Stomach (tissue), 8 donors: ENCODE measurements at regions not wholly inside any gene's neighbourhood (a gene's known extent, or its start where the extent isn't known, plus 50 kb on each side); places are given as distances from the start of the nearest gene placed in this dataset.

Experiments
- DNase-seq, 2 donors: peaks; one replicate each; pipeline versions ENCODE4 v3.0.0 to v3.0.0-alpha.2; 2013 to 2019
- H3K27ac ChIP-seq, 5 donors: fragments of 200-600 bp in 4 of 5; sonication (generic) in 4 of 5; one replicate each; pipeline ENCODE4 v1.5.1; 2013 to 2019; ENCODE audit warnings: mild to moderate bottlenecking in 1 of 5, moderate library complexity in 1 of 5
- H3K27me3 ChIP-seq, 3 donors: fragments of 200-600 bp; sonication (generic); one replicate each; pipeline ENCODE4 v1.5.1; 2017 to 2019; ENCODE audit warnings: mixed run types in 1 of 3
- H3K36me3 ChIP-seq, 4 donors: fragments of 200-600 bp; sonication (generic); 1 replicate in 3 of 4; 2 replicates in 1 of 4; pipeline ENCODE4 v1.5.1; 2016 to 2019
- H3K4me1 ChIP-seq, 4 donors: fragments of 200-600 bp; sonication (generic); one replicate each; pipeline ENCODE4 v1.5.1; 2016 to 2019
- H3K4me3 ChIP-seq, 4 donors: fragments of 200-600 bp; sonication (generic) in 3 of 4; one replicate each; pipeline ENCODE4 v1.5.1; 2016 to 2019; ENCODE audit warnings: mild to moderate bottlenecking in 1 of 4
- H3K9me3 ChIP-seq, 4 donors: fragments of 200-600 bp; sonication (generic); one replicate each; pipeline ENCODE4 v1.5.1; 2016 to 2019
- CTCF ChIP-seq, 7 experiments: fragments of 450-650 bp in 4 of 7; fragments of 200-600 bp in 3 of 7; sonication (generic) in 3 of 7; IDR thresholded peaks; one replicate each; pipeline ENCODE4 v1.5.1; 2016 to 2019; ENCODE audit warnings: antibody characterized with exemption in 7 of 7, control low read depth in 2 of 7, mild to moderate bottlenecking in 1 of 7
- EP300 ChIP-seq: sonication (generic); formaldehyde crosslinking; IDR thresholded peaks from one replicate; pipeline ENCODE4 v1.6.1; 2017; ENCODE audit warnings: antibody characterized with exemption
- POLR2A ChIP-seq, 4 donors: fragments of 450-650 bp; IDR thresholded peaks; one replicate each; pipeline ENCODE4 v1.6.1; 2016; ENCODE audit warnings: antibody characterized with exemption in 4 of 4, control low read depth in 2 of 4, mild to moderate bottlenecking in 1 of 4, moderate library complexity in 1 of 4
- POLR2AphosphoS5 ChIP-seq, 3 donors: sonication (generic); formaldehyde crosslinking; IDR thresholded peaks; one replicate each; pipeline ENCODE4 v1.6.1; 2016; ENCODE audit warnings: antibody characterized with exemption in 3 of 3
- WGBS, 5 donors: extraction: QIAGEN DNeasy Blood & Tissue Kit in 3 of 5; methylation state at CpG; one replicate each; pipeline versions ENCODE4 v1.1.5 to v1.1.7; 2013 to 2018; 5-methylcytosine and 5-hydroxymethylcytosine counted together
- intact Hi-C: fragments of 100-400 bp; cut with DNase I; formaldehyde crosslinking; loops from one replicate; pipeline ENCODE4 v1.15.1; 2023; ENCODE audit warnings: low total_unique reads
- donor health status: healthy with polysubstance abuse.
- donor health status: Bipolar disorder and iron deficiency.
- donor health status: healthy.

GRCh38 chr4:187555174-187555573 lies 440.4 kb upstream of the ZFP42 start:
- intact Hi-C loops = no loop called here
- H3K27ac ChIP-seq = no peak overlapping the region
- H3K4me1 ChIP-seq = no peaks in the 10 kb centered on the region
- no peak for DNase-seq
- H3K9me3 ChIP-seq = peaks cover 0 to 8% (median 3%) of the 10 kb centered on the region in 4 donors
- H3K27me3 ChIP-seq = no peaks in the 10 kb centered on the region
- no peak for TF ChIP-seq CTCF (IDR thresholded peaks at IDR 0.05)
- TF ChIP-seq POLR2A (IDR thresholded peaks at IDR 0.05) = no peak
- no peak for TF ChIP-seq EP300
- no peak for TF ChIP-seq POLR2AphosphoS5 (IDR thresholded peaks at IDR 0.05)
- no peak overlapping the region for H3K4me3 ChIP-seq
- H3K36me3 ChIP-seq = no peaks in the 10 kb centered on the region

GRCh38 chr4:187558391-187558790 lies 437.2 kb upstream of the ZFP42 start:
- H3K27ac ChIP-seq = no peak overlapping the region
- no peaks in the 10 kb centered on the region for H3K27me3 ChIP-seq
- no peaks in the 10 kb centered on the region for H3K4me1 ChIP-seq
- H3K4me3 ChIP-seq = no peak overlapping the region
- H3K9me3 ChIP-seq = peaks cover 0 to 8% (median 3%) of the 10 kb centered on the region in 4 donors
- WGBS, 5 donors = 0 to 37% (median 30%) methylated on average over 1 of the region's 1 CpG
- DNase-seq = no peak
- no peaks in the 10 kb centered on the region for H3K36me3 ChIP-seq
- TF ChIP-seq CTCF (IDR thresholded peaks at IDR 0.05) (no peak), EP300 (no peak), POLR2AphosphoS5 (IDR thresholded peaks at IDR 0.05) (no peak), POLR2A (IDR thresholded peaks at IDR 0.05) (no peak)
- intact Hi-C loops = no loop called here

GRCh38 chr4:187562345-187562744 lies 433.2 kb upstream of the ZFP42 start:
- 80 to 88% (median 82%) methylated on average over 7 of the region's 7 CpGs for WGBS, 5 donors

GRCh38 chr4:187565416-187565815 lies 430.2 kb upstream of the ZFP42 start:
- H3K36me3 ChIP-seq = no peaks in the 10 kb centered on the region
- H3K4me3 ChIP-seq = no peak overlapping the region
- no peak for DNase-seq
- H3K4me1 ChIP-seq = no peaks in the 10 kb centered on the region
- H3K27me3 ChIP-seq = no peaks in the 10 kb centered on the region
- WGBS, 5 donors = 88 to 90% (median 88%) methylated on average over 11 of the region's 11 CpGs
- TF ChIP-seq POLR2A (IDR thresholded peaks at IDR 0.05) (no peak), POLR2AphosphoS5 (IDR thresholded peaks at IDR 0.05) (no peak), CTCF (IDR thresholded peaks at IDR 0.05) (no peak), EP300 (no peak)
- no peaks in the 10 kb centered on the region for H3K9me3 ChIP-seq
- H3K27ac ChIP-seq = no peak overlapping the region
- intact Hi-C loops = no loop called here

More at GRCh38 chr4:187562345-187562744, 433.2 kb upstream of the ZFP42 start:
- Histone ChIP-seq H3K9me3 (peaks cover 0 to 5% (median under 1%) of the 10 kb centered on the region in 4 donors), H3K27ac (no peak overlapping the region), H3K4me1 (no peaks in the 10 kb centered on the region), H3K4me3 (no peak overlapping the region), H3K36me3 (no peaks in the 10 kb centered on the region), H3K27me3 (no peaks in the 10 kb centered on the region)
- TF ChIP-seq EP300 (no peak), POLR2AphosphoS5 (IDR thresholded peaks at IDR 0.05) (no peak), POLR2A (IDR thresholded peaks at IDR 0.05) (no peak), CTCF (IDR thresholded peaks at IDR 0.05) (no peak)
- no peak for DNase-seq
- intact Hi-C loops = no loop called here
